ENCODE measurements at regions not wholly inside any gene's neighbourhood (a gene's known extent, or its start where the extent isn't known, plus 50 kb on each side); places are given as distances from the start of the nearest gene placed in this dataset.
A peak's percentile ranks its signal among the peaks of the same experiment; 100 is the strongest.

DNA sequence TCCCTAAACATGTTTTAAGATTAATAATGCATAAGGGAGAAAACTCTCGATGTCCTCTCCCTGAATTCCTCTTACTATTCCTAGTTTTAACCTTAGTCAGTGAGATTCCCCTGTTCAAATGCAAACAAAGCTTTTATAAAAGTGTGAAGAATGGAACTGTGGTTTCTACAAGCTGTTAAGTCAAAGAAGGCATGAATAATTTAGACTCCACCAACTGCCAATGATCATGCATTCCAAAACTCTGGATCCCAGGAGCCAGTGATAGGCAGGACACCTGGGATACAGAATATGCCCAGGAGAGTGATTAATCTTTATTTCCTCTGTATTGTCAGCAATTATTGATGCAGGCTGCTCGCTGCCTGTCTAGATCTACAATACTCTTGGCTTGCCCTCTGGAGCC lies 190.3 kb upstream of the ATF7IP start:
- Histone ChIP-seq H2BK15ac (replicated peaks; ENCODE audit: low read depth) (no peak overlapping the region), H4K5ac (ENCODE audit: low read length) (no peak overlapping the region), H2BK120ac (ENCODE audit: low read depth, low read length) (no peak overlapping the region), H3K4me1 (ENCODE audit: control insufficient read depth, low read depth, low read length) (no peaks in the 10 kb centered on the region), H3K36me3 (ENCODE audit: control insufficient read depth, insufficient read depth, low read length) (no peaks in the 10 kb centered on the region), H4K8ac (ENCODE audit: low read depth, low read length) (no peak overlapping the region), H2BK5ac (ENCODE audit: low read length) (no peak overlapping the region), H3K27ac (ENCODE audit: low read depth, low read length) (no peak overlapping the region), H2AK5ac (ENCODE audit: low read length) (no peak overlapping the region), H3K27me3 (ENCODE audit: insufficient read depth, low read length, poor library complexity) (no peaks in the 10 kb centered on the region), H3K79me2 (ENCODE audit: control insufficient read depth, insufficient read depth, low read length) (no peaks in the 10 kb centered on the region), H3K9ac (ENCODE audit: low read length) (no peak overlapping the region), H3K56ac (ENCODE audit: low read length) (no peak overlapping the region), H3K23ac (ENCODE audit: low read length) (no peak overlapping the region), H3K18ac (ENCODE audit: low read length) (no peak overlapping the region), H3K79me1 (ENCODE audit: low read length) (no peaks in the 10 kb centered on the region), H3K4me3 (ENCODE audit: low read length) (no peak overlapping the region), H3K4ac (ENCODE audit: low read depth, low read length) (no peak overlapping the region), H3K4me2 (ENCODE audit: low read length) (no peak overlapping the region)
- no peak for DNase-seq
- WGBS (ENCODE audit: extremely low coverage, insufficient coverage, low lambda C conversion rate) = no CpG with 5 or more reads among the region's 2 CpGs

DNA sequence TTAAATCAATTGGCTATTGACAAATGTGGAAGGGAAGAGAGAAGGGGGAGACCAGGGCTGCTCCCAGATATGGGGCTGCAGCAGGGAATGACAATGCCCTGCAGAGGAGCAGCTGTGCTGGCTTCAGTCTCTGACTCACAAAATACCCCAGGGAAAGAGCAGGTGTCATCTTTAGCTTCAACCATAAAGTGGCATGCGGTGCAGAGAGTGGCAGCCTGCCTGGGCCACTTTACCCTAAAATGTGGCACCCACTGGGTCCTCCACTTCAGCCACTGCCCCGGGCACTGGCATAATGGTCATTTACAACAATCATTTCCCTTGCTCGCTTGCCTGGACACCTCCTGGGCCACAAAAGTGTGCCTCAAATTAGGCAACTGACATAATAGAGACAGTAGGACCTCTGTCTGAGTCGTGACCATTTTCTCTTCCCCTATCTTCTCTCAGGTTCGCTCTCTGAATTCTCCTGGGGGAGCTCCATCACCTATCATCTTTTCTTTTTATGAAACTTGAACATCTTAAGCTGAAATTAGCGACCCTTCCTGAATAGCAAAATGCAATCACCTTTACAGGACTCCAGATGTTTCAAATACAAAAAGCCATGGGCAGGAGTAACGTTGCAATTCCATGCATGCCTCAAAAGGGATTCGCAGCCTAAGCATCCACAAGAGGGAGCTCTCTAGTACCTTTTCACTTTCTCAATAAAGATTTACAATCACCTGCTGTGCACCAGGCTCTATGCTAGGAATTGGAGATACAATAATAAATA lies 179.9 kb upstream of the ATF7IP start:
- H3K4me2 ChIP-seq (ENCODE audit: low read length) = no peak overlapping the region
- no peak overlapping the region for H3K9ac ChIP-seq (ENCODE audit: low read length)
- no peak overlapping the region for H3K27ac ChIP-seq (ENCODE audit: low read depth, low read length)
- DNase-seq = peak; percentile 72
- WGBS (ENCODE audit: extremely low coverage, insufficient coverage, low lambda C conversion rate) = no CpG with 5 or more reads among the region's 8 CpGs
- no peak overlapping the region for H2BK15ac ChIP-seq (replicated peaks; ENCODE audit: low read depth)
- no peak overlapping the region for H3K4me3 ChIP-seq (ENCODE audit: low read length)
- H3K23ac ChIP-seq (ENCODE audit: low read length) = no peak overlapping the region
- no peak overlapping the region for H2AK5ac ChIP-seq (ENCODE audit: low read length)
- no peaks in the 10 kb centered on the region for H3K79me1 ChIP-seq (ENCODE audit: low read length)
- H3K4ac ChIP-seq (ENCODE audit: low read depth, low read length) = no peak overlapping the region
- no peak overlapping the region for H4K5ac ChIP-seq (ENCODE audit: low read length)
- H2BK5ac ChIP-seq (ENCODE audit: low read length) = no peak overlapping the region
- H3K18ac ChIP-seq (ENCODE audit: low read length) = no peak overlapping the region
- H4K8ac ChIP-seq (ENCODE audit: low read depth, low read length) = no peak overlapping the region
- H3K56ac ChIP-seq (ENCODE audit: low read length) = no peak overlapping the region
- no peak overlapping the region for H2BK120ac ChIP-seq (ENCODE audit: low read depth, low read length)
- no peaks in the 10 kb centered on the region for H3K4me1 ChIP-seq (ENCODE audit: control insufficient read depth, low read depth, low read length)
- H3K79me2 ChIP-seq (ENCODE audit: control insufficient read depth, insufficient read depth, low read length) = no peaks in the 10 kb centered on the region
- H3K27me3 ChIP-seq (ENCODE audit: insufficient read depth, low read length, poor library complexity) = no peaks in the 10 kb centered on the region
- H3K36me3 ChIP-seq (ENCODE audit: control insufficient read depth, insufficient read depth, low read length) = no peaks in the 10 kb centered on the region

DNA sequence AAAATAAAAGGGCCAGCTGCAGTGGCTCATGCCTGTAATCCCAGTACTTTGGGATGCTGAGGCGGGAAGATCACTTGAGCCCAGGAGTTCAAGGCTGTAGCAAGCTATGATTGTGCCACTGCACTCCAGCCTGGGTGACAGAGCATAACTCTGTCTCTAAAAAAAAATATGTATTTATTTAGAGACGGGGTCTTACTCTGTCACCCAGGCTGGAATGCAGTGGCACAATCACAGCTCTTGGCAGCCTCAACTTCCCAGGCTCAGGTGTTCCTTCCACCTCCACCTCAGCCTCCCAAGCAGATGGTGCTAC lies 179.3 kb upstream of the ATF7IP start:
- DNase-seq = no peak
- H2AK5ac ChIP-seq (ENCODE audit: low read length) = no peak overlapping the region
- H4K8ac ChIP-seq (ENCODE audit: low read depth, low read length) = no peak overlapping the region
- no peak overlapping the region for H3K56ac ChIP-seq (ENCODE audit: low read length)
- H3K27ac ChIP-seq (ENCODE audit: low read depth, low read length) = no peak overlapping the region
- H3K27me3 ChIP-seq (ENCODE audit: insufficient read depth, low read length, poor library complexity) = no peaks in the 10 kb centered on the region
- no peak overlapping the region for H3K23ac ChIP-seq (ENCODE audit: low read length)
- H3K18ac ChIP-seq (ENCODE audit: low read length) = no peak overlapping the region
- no peak overlapping the region for H3K4ac ChIP-seq (ENCODE audit: low read depth, low read length)
- H3K4me1 ChIP-seq (ENCODE audit: control insufficient read depth, low read depth, low read length) = no peaks in the 10 kb centered on the region
- H3K4me3 ChIP-seq (ENCODE audit: low read length) = no peak overlapping the region
- H2BK15ac ChIP-seq (replicated peaks; ENCODE audit: low read depth) = no peak overlapping the region
- no peak overlapping the region for H4K5ac ChIP-seq (ENCODE audit: low read length)
- no peaks in the 10 kb centered on the region for H3K79me1 ChIP-seq (ENCODE audit: low read length)
- H2BK120ac ChIP-seq (ENCODE audit: low read depth, low read length) = no peak overlapping the region
- H3K79me2 ChIP-seq (ENCODE audit: control insufficient read depth, insufficient read depth, low read length) = no peaks in the 10 kb centered on the region
- no CpG with 5 or more reads among the region's 2 CpGs for WGBS (ENCODE audit: extremely low coverage, insufficient coverage, low lambda C conversion rate)
- H3K36me3 ChIP-seq (ENCODE audit: control insufficient read depth, insufficient read depth, low read length) = no peaks in the 10 kb centered on the region
- no peak overlapping the region for H3K9ac ChIP-seq (ENCODE audit: low read length)
- no peak overlapping the region for H3K4me2 ChIP-seq (ENCODE audit: low read length)
- no peak overlapping the region for H2BK5ac ChIP-seq (ENCODE audit: low read length)

DNA sequence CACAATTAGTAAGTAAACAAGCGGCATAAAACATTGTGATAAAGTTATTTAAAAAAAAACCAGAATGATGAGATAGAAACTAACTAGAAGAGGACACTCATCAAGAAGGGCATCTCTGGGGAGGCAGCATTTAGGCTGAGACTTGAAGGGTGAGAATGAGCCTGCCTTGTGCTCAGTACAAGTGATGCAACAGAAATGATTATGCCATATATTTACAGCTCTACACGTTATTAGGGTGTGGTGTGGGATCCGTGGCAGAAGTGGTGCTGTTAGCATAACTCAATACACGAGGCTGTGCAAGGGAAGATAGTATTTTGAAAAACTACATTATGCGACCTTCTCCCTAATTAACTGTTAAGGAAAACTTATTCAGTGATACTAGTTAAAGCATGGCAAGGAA lies 178.5 kb upstream of the ATF7IP start:
- Histone ChIP-seq H3K4me3 (ENCODE audit: low read length) (no peak overlapping the region), H3K79me2 (ENCODE audit: control insufficient read depth, insufficient read depth, low read length) (no peaks in the 10 kb centered on the region), H3K27me3 (ENCODE audit: insufficient read depth, low read length, poor library complexity) (no peaks in the 10 kb centered on the region), H2BK120ac (ENCODE audit: low read depth, low read length) (no peak overlapping the region), H2BK15ac (replicated peaks; ENCODE audit: low read depth) (no peak overlapping the region), H2BK5ac (ENCODE audit: low read length) (no peak overlapping the region), H3K36me3 (ENCODE audit: control insufficient read depth, insufficient read depth, low read length) (no peaks in the 10 kb centered on the region), H2AK5ac (ENCODE audit: low read length) (no peak overlapping the region), H3K79me1 (ENCODE audit: low read length) (no peaks in the 10 kb centered on the region), H4K5ac (ENCODE audit: low read length) (no peak overlapping the region), H3K4me1 (ENCODE audit: control insufficient read depth, low read depth, low read length) (no peaks in the 10 kb centered on the region), H3K18ac (ENCODE audit: low read length) (no peak overlapping the region), H4K8ac (ENCODE audit: low read depth, low read length) (no peak overlapping the region), H3K27ac (ENCODE audit: low read depth, low read length) (no peak overlapping the region), H3K56ac (ENCODE audit: low read length) (no peak overlapping the region), H3K4ac (ENCODE audit: low read depth, low read length) (no peak overlapping the region), H3K4me2 (ENCODE audit: low read length) (no peak overlapping the region), H3K23ac (ENCODE audit: low read length) (no peak overlapping the region), H3K9ac (ENCODE audit: low read length) (no peak overlapping the region)
- DNase-seq = no peak
- WGBS (ENCODE audit: extremely low coverage, insufficient coverage, low lambda C conversion rate) = no CpG with 5 or more reads among the region's 5 CpGs

DNA sequence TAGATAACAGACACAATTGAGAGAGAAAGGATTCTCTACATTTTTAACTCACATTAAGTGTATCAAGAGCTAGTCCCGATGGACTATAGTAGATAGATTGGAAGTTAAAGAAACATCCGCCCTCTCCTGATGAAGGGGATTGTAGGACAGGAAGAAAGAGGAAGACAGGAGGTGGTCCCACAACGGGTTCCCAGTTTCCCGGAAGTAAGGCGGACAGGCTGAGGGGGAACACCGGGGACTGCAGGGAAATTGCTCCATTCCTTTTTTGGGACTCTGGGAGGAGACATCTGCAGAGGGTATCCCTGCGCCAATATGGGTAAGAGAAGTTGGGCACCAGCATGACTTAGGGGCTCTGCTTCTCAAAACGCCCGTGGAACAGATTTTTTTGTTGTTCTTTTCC lies 177.5 kb upstream of the ATF7IP start:
- H4K5ac ChIP-seq (ENCODE audit: low read length) = no peak overlapping the region
- no peaks in the 10 kb centered on the region for H3K27me3 ChIP-seq (ENCODE audit: insufficient read depth, low read length, poor library complexity)
- H3K18ac ChIP-seq (ENCODE audit: low read length) = no peak overlapping the region
- no peaks in the 10 kb centered on the region for H3K79me1 ChIP-seq (ENCODE audit: low read length)
- no peaks in the 10 kb centered on the region for H3K4me1 ChIP-seq (ENCODE audit: control insufficient read depth, low read depth, low read length)
- WGBS (ENCODE audit: extremely low coverage, insufficient coverage, low lambda C conversion rate) = no CpG with 5 or more reads among the region's 9 CpGs
- H3K9ac ChIP-seq (ENCODE audit: low read length) = no peak overlapping the region
- peak overlapping the region; percentile 54 for H2BK120ac ChIP-seq (ENCODE audit: low read depth, low read length)
- no peak overlapping the region for H3K23ac ChIP-seq (ENCODE audit: low read length)
- H2BK15ac ChIP-seq (replicated peaks; ENCODE audit: low read depth) = no peak overlapping the region
- no peak overlapping the region for H3K4ac ChIP-seq (ENCODE audit: low read depth, low read length)
- no peak overlapping the region for H3K4me2 ChIP-seq (ENCODE audit: low read length)
- H3K27ac ChIP-seq (ENCODE audit: low read depth, low read length) = no peak overlapping the region
- no peak overlapping the region for H3K56ac ChIP-seq (ENCODE audit: low read length)
- H2AK5ac ChIP-seq (ENCODE audit: low read length) = no peak overlapping the region
- no peak for DNase-seq
- H3K79me2 ChIP-seq (ENCODE audit: control insufficient read depth, insufficient read depth, low read length) = no peaks in the 10 kb centered on the region
- H4K8ac ChIP-seq (ENCODE audit: low read depth, low read length) = no peak overlapping the region
- H2BK5ac ChIP-seq (ENCODE audit: low read length) = no peak overlapping the region
- no peak overlapping the region for H3K4me3 ChIP-seq (ENCODE audit: low read length)
- H3K36me3 ChIP-seq (ENCODE audit: control insufficient read depth, insufficient read depth, low read length) = no peaks in the 10 kb centered on the region

DNA sequence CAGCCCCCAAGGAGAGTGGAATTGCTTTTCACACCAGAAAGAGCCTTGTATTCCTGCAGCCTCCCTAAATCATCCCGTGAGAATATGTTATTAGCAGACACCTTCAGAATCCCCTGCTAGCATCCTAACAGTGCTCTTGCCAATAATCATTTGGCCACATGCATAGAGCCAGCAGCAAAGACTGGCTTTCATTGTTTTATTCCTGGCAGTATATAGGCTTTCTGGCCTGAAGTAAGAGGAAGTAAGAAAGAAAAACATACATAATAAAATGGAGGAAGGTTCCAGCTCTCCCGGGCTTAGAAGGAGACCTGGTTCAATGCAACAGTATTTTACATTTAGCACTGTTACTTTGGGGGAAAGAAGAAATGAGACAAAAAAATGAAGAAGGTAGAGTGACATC lies 176.7 kb upstream of the ATF7IP start:
- no peak overlapping the region for H2AK5ac ChIP-seq (ENCODE audit: low read length)
- H3K4me1 ChIP-seq (ENCODE audit: control insufficient read depth, low read depth, low read length) = no peaks in the 10 kb centered on the region
- H3K27me3 ChIP-seq (ENCODE audit: insufficient read depth, low read length, poor library complexity) = no peaks in the 10 kb centered on the region
- H3K4me3 ChIP-seq (ENCODE audit: low read length) = no peak overlapping the region
- no peaks in the 10 kb centered on the region for H3K36me3 ChIP-seq (ENCODE audit: control insufficient read depth, insufficient read depth, low read length)
- WGBS (ENCODE audit: extremely low coverage, insufficient coverage, low lambda C conversion rate) = no CpG with 5 or more reads among the region's 2 CpGs
- H3K4me2 ChIP-seq (ENCODE audit: low read length) = no peak overlapping the region
- no peak overlapping the region for H2BK15ac ChIP-seq (replicated peaks; ENCODE audit: low read depth)
- H3K79me1 ChIP-seq (ENCODE audit: low read length) = no peaks in the 10 kb centered on the region
- no peaks in the 10 kb centered on the region for H3K79me2 ChIP-seq (ENCODE audit: control insufficient read depth, insufficient read depth, low read length)
- no peak overlapping the region for H3K4ac ChIP-seq (ENCODE audit: low read depth, low read length)
- no peak overlapping the region for H3K18ac ChIP-seq (ENCODE audit: low read length)
- H3K23ac ChIP-seq (ENCODE audit: low read length) = no peak overlapping the region
- H2BK120ac ChIP-seq (ENCODE audit: low read depth, low read length) = no peak overlapping the region
- no peak overlapping the region for H3K27ac ChIP-seq (ENCODE audit: low read depth, low read length)
- DNase-seq = no peak
- no peak overlapping the region for H2BK5ac ChIP-seq (ENCODE audit: low read length)
- no peak overlapping the region for H3K9ac ChIP-seq (ENCODE audit: low read length)
- H4K5ac ChIP-seq (ENCODE audit: low read length) = no peak overlapping the region
- H3K56ac ChIP-seq (ENCODE audit: low read length) = no peak overlapping the region
- H4K8ac ChIP-seq (ENCODE audit: low read depth, low read length) = no peak overlapping the region

Data from mesendoderm (in vitro differentiated cells).